K562 (cell line): ENCODE measurements at regions not wholly inside any gene's neighbourhood (a gene's known extent, or its start where the extent isn't known, plus 50 kb on each side); places are given as distances from the start of the nearest gene placed in this dataset.

Source experiments
- SMARCA5 ChIP-seq: fragments of 450-650 bp; IDR thresholded peaks from 2 replicates; pipeline ENCODE4 v1.6.1; 2016
- ZNF140 ChIP-seq: fragments of 250-450 bp; sonication (Bioruptor Pico); IDR thresholded peaks from 2 replicates; pipeline ENCODE4 v1.8.0; 2021; ENCODE audit warnings: moderate library complexity, mild to moderate bottlenecking, inconsistent platforms

DNA sequence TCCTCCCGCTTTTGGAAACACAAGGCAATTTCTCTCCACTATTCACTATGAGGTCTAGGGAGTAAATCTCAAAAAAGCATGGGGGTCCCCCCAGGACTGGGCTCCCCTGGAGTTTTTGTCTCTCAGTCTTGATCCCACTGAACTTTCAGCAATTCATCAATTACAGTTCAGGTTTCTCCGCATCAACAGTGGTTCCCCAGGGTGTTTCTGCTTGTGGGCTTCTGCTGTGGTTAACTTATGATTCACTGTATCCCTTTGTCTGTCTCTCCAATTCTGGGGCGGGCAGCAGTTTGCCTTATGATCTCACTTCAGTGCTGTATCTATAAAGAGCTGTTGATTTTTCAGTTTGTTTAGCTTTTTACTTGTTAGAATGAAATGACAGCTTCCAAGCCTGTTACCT lies 142.6 kb upstream of the CDC14C start:
- TF ChIP-seq SMARCA5 (no peak), ZNF140 (CRISPR knock-in tag) (no peak)
